NB4 (cell line): ENCODE measurements at regions not wholly inside any gene's neighbourhood (a gene's known extent, or its start where the extent isn't known, plus 50 kb on each side); places are given as distances from the start of the nearest gene placed in this dataset.

Experiments
- DNase-seq: peaks from one replicate; pipeline ENCODE4 v3.0.0; 2010; ENCODE audit warnings: low read depth
- H3K4me3 ChIP-seq: one replicate; pipeline ENCODE4 v1.5.1; 2011; ENCODE audit warnings: mild to moderate bottlenecking, low read depth, low read length, moderate library complexity
- CTCF ChIP-seq: IDR thresholded peaks from one replicate; pipeline ENCODE4 v1.5.1; 2012; ENCODE audit warnings: low read depth, low read length
- MYC ChIP-seq: IDR thresholded peaks from 2 replicates; pipeline ENCODE4 v1.6.1; 2011; ENCODE audit warnings: low read depth, low read length
- POLR2A ChIP-seq: IDR thresholded peaks from 2 replicates; pipeline ENCODE4 v1.6.1; 2011; ENCODE audit warnings: mild to moderate bottlenecking; ENCODE audit not compliant: insufficient read length; ENCODE audit errors: extremely low read depth
- TF ChIP-seq, protein P1 (sequence below): IDR thresholded peaks from 2 replicates; pipeline ENCODE4 v1.6.1; 2011; ENCODE audit warnings: low read depth, low read length

DNA sequence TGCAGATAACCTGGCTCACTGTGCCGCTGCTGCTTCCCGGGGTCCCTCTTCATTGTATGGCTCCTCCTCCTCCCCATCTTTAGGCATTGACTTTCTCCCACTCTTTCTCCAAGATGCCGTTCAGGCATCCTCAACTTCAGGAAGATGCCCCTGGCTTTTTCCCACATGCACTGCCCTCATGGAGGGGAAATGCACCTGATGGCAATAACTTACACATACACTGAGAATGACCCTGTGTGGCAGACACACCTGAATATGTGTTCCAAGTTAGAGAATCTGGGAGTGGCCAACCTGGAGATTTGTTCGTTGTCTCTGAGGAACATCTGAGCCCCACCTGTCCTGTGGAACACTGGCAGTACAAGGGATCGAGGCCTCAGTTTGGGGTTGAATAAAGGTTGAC lies 273.9 kb upstream of the CHD6 start:
- no peak for DNase-seq
- TF ChIP-seq, protein P1, sequence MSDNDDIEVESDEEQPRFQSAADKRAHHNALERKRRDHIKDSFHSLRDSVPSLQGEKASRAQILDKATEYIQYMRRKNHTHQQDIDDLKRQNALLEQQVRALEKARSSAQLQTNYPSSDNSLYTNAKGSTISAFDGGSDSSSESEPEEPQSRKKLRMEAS: no peak
- TF ChIP-seq POLR2A (no peak), CTCF (no peak), MYC (no peak)
- no peak overlapping the region for H3K4me3 ChIP-seq

DNA sequence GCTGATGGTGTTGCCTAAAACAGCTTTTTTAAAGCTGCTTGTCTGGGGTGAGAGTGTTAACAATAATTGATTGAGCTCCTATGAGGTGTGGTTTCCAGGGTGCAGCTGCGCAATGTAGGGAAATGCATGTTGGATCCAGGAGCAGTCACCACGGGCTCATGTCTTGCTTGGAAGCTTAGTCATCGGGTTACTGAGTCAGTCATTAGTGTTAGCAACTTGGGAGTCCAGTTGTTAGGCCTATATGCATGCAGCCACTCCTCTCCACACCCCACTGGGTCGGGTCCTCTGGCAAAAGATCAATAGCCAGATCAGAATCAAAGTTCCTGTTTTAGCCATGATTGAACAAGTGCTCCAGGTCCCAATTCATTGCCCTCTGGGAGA lies 271.7 kb upstream of the CHD6 start:
- no peak for DNase-seq
- H3K4me3 ChIP-seq: no peak overlapping the region
- no peak for TF ChIP-seq POLR2A
- no peak for TF ChIP-seq CTCF
- TF ChIP-seq, protein P1: no peak
- TF ChIP-seq MYC: no peak

GRCh38 chr20:41889126-41889843 lies 271.1 kb upstream of the CHD6 start:
- TF ChIP-seq CTCF (no peak), POLR2A (no peak), MYC (no peak)
- TF ChIP-seq, protein P1: no peak
- H3K4me3 ChIP-seq: no peak overlapping the region
- peak; percentile 23 for DNase-seq

DNA sequence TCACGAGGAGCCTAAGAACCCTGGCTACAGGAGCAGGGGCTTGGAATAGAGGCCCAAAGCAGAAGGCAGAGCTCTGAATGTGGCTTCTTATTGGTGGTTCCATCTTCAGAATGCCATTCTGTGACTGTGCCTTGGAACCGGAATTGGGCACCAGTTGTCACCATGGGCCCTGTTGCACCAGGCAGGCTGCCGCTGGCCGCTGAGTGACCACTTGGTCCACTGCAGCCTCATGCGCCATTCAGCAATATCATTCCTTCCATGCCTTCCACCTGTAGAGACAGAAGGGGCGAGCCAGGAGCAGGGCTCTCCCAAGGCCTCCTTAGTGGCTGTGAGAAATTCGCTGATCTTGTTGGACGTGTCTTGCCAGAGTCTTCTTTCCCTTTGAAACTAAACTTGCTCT lies 270.3 kb upstream of the CHD6 start:
- TF ChIP-seq CTCF (no peak), POLR2A (no peak), MYC (no peak)
- TF ChIP-seq, protein P1: no peak
- no peak for DNase-seq
- H3K4me3 ChIP-seq: no peak overlapping the region

GRCh38 chr20:41887500-41887899 lies 269.3 kb upstream of the CHD6 start:
- TF ChIP-seq POLR2A (no peak), MYC (no peak), CTCF (no peak)
- TF ChIP-seq, protein P1: no peak
- DNase-seq: no peak
- no peak overlapping the region for H3K4me3 ChIP-seq
